ENCODE measurements at regions not wholly inside any gene's neighbourhood (a gene's known extent, or its start where the extent isn't known, plus 50 kb on each side); places are given as distances from the start of the nearest gene placed in this dataset.

DNA sequence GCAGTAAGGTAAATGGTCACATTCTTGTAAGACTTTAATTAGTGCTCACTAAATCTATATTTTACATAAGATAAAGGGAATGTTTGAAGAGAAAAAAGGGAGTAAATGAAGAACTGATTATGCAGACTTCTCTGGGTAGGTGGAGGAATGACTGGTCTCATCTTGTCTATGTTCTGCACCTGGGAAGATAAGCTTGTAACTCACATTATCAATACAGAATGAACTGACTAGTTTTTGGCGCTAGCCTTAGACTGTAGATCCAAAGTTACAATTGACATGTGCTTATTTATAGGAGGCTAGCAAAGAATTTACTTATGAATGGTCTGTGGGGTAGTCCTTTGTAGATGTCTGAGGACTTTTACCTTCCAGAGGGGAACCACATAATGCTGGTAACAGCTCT, 214.9 kb upstream of the RAB4A start:
- Histone ChIP-seq H3K27me3 (peaks cover 0 to 5% (median 0%) of the 10 kb centered on the region in 9 donors), H3K4me3 (no peak overlapping the region), H3K36me3 (no peaks in the 10 kb centered on the region), H3K27ac (no peak overlapping the region), H3K4me1 (peaks cover 0 to 30% (median 20%) of the 10 kb centered on the region in 12 donors), H3K9me3 (peaks cover 0 to 10% (median 0%) of the 10 kb centered on the region in 12 donors)
- ATAC-seq (no peak), DNase-seq (no peak)
- 78 to 97% (median 94%) methylated on average over 1 of the region's 1 CpG for WGBS, 4 donors
- TF ChIP-seq, protein P1, sequence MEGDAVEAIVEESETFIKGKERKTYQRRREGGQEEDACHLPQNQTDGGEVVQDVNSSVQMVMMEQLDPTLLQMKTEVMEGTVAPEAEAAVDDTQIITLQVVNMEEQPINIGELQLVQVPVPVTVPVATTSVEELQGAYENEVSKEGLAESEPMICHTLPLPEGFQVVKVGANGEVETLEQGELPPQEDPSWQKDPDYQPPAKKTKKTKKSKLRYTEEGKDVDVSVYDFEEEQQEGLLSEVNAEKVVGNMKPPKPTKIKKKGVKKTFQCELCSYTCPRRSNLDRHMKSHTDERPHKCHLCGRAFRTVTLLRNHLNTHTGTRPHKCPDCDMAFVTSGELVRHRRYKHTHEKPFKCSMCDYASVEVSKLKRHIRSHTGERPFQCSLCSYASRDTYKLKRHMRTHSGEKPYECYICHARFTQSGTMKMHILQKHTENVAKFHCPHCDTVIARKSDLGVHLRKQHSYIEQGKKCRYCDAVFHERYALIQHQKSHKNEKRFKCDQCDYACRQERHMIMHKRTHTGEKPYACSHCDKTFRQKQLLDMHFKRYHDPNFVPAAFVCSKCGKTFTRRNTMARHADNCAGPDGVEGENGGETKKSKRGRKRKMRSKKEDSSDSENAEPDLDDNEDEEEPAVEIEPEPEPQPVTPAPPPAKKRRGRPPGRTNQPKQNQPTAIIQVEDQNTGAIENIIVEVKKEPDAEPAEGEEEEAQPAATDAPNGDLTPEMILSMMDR (IDR thresholded peaks at IDR 0.05): no peak
- TF ChIP-seq POLR2A (IDR thresholded peaks at IDR 0.05): no peak
- intact Hi-C loops (cut with DNase I): loop anchor here in 1 of 10 donors (5.0 kb wide), 1 partner anchor 119 kb away; no protein-coding TSS in a partner anchor

DNA sequence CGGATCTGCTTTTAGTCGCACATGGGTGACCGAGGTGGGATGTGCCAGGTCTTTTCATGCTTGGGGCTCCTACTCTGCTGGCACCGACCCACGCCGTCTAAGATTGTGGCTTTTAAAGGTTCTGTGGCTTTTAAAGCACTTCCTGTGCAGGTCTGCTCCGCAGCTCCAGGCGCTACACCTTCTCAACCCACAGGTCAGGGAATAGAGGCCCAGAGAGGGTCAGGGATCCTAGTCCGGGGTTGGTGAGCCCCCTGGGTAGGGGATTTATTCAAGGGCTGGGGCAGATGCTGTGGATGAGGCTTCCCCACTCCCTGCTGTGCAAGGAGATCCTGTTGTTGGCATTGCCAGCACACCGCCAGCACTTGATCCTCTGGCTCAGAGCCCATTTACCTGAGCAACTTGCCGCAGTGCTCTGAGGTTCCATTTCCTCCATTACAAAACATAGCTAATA, 212.8 kb upstream of the RAB4A start:
- peak overlapping the region in 1 of 12 donors; percentile 46 for H3K27ac ChIP-seq
- H3K27me3 ChIP-seq: peaks cover 0 to 5% (median 0%) of the 10 kb centered on the region in 9 donors
- peaks cover 0 to 35% (median 23%) of the 10 kb centered on the region in 12 donors for H3K4me1 ChIP-seq
- WGBS, 4 donors: 76 to 89% (median 78%) methylated on average over 11 of the region's 11 CpGs
- DNase-seq (no peak), ATAC-seq (no peak)
- H3K9me3 ChIP-seq: no peaks in the 10 kb centered on the region
- intact Hi-C loops (cut with DNase I): loop anchor here in 1 of 10 donors (5.0 kb wide), 1 partner anchor 121 kb away; no protein-coding TSS in a partner anchor
- H3K36me3 ChIP-seq: no peaks in the 10 kb centered on the region
- TF ChIP-seq POLR2A (IDR thresholded peaks at IDR 0.05): no peak
- TF ChIP-seq, protein P1 (IDR thresholded peaks at IDR 0.05): no peak
- H3K4me3 ChIP-seq: no peak overlapping the region

DNA sequence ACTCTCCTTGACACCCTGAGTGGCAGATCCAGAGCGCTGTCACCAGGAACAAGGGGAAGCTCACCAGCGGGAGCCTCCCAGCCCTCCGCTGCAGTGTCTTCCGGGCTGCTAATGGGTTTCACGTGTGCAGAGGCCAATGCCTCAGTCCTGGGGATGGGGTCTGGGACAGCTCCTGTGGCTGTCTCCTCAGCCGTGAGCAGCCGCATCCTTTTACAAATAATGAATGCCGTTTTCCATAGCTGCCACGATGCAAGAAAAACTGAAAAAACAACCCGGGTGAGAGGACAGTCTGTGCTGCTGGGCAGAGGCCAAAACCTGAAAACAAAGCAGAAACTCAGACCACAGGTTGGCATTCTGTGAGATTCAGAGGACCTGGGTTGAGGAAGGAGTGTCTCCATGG, 212.2 kb upstream of the RAB4A start:
- peak; percentile 29 to 73 (median 40) for ATAC-seq
- Histone ChIP-seq H3K27ac (peak overlapping the region in 1 of 12 donors; percentile 46), H3K36me3 (no peaks in the 10 kb centered on the region), H3K4me1 (peaks cover 0 to 37% (median 23%) of the 10 kb centered on the region in 12 donors), H3K27me3 (peaks cover 0 to 5% (median 0%) of the 10 kb centered on the region in 9 donors), H3K9me3 (no peaks in the 10 kb centered on the region), H3K4me3 (no peak overlapping the region)
- intact Hi-C loops (cut with DNase I): loop anchor here in 1 of 10 donors (5.0 kb wide), 1 partner anchor 121 kb away; no protein-coding TSS in a partner anchor
- TF ChIP-seq, protein P1 (IDR thresholded peaks at IDR 0.05): no peak
- TF ChIP-seq POLR2A (IDR thresholded peaks at IDR 0.05): no peak
- 38 to 61% (median 51%) methylated on average over 10 of the region's 10 CpGs for WGBS, 4 donors
- peak in 3 of 5 donors; percentile 35 to 38 (median 36) for DNase-seq

DNA sequence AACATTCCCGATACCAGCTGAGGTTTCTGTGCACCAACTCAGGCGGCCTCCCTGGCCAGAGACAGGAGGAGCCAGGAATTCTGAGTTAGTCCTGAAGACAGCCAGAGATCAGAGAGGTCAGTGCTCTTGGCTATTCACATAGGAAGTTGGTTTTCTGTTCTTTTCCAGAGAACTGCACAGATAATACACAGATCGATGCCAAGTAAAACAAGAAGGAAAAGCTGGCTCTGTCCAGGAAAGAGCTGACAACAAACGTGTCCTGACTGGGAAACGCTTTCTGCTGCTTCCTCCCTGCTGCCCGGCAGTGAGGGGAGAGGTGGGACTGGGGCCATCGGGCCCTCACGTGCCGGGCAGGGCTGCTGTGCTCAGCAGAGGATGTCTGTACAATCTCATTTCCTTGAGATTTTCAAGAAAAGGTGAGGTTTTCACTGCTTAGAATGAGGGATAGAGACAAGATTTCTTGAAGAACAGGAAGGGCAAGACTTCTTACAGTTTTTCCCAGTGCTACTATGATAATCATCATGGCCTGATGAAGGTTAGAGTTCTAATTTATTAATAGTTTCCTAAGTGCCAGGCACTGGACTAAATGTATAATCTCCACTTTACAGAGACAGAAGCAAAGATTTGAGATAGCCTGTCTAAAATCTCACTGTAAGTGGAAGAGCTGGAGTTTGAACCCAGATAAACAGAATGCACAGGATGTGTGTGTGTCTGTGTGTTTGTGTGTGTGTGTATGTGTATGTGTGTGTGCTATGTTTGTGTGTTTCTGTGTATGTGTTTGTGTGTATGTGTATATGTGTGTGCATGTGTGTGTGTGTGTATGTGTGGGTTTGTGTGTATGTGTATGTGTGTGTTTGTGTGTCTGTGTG, 211.0 kb upstream of the RAB4A start:
- Histone ChIP-seq H3K27ac (peak overlapping the region in 3 of 12 donors; percentile 25 to 43 (median 39)), H3K27me3 (peaks cover 0 to under 1% (median 0%) of the 10 kb centered on the region in 9 donors), H3K4me1 (peaks cover 0 to 49% (median 23%) of the 10 kb centered on the region in 12 donors), H3K9me3 (no peaks in the 10 kb centered on the region), H3K4me3 (no peak overlapping the region), H3K36me3 (no peaks in the 10 kb centered on the region)
- TF ChIP-seq, protein P1 (IDR thresholded peaks at IDR 0.05): no peak
- TF ChIP-seq POLR2A (IDR thresholded peaks at IDR 0.05): no peak
- WGBS, 4 donors: 7 to 33% (median 27%) methylated on average over 9 of the region's 9 CpGs
- intact Hi-C loops (cut with DNase I): loop anchor here in 1 of 10 donors (5.0 kb wide), 1 partner anchor 123 kb away; no protein-coding TSS in a partner anchor
- ATAC-seq (peak; percentile 76 to 90 (median 83)), DNase-seq (peak in 4 of 5 donors; percentile 42 to 59 (median 56))
